SIG-M5 (cell line): ENCODE measurements at regions not wholly inside any gene's neighbourhood (a gene's known extent, or its start where the extent isn't known, plus 50 kb on each side); places are given as distances from the start of the nearest gene placed in this dataset.

Experiments used
- DNase-seq: peaks from one replicate; lab custom pipeline; 2025; lab: John Stamatoyannopoulos, UW

DNA sequence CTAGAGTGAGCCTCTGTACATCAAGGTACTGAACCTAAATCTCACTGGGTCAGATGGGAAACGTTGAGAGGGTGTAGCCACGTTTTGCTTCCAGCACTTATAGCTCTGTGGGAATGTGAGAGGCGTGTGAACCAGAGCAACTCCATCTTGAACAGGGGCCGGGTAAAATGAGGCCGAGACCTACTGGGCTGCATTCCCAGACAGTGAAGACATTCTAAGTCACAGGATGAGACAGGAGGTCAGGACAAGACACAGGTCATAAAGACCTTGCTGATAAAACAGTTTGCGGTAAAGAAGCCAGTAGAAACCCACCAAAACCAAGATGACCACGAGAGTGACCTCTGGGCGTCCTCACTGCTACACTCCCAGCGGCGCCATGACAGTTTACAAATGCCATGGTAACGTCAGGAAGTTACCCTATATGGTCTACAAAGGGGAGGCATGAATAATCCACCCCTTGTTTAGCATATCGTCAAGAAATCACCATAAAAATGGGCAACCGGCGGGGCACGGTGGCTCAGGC lies 63.4 kb upstream of the NCOR2 start:
- DNase-seq = no peak

DNA sequence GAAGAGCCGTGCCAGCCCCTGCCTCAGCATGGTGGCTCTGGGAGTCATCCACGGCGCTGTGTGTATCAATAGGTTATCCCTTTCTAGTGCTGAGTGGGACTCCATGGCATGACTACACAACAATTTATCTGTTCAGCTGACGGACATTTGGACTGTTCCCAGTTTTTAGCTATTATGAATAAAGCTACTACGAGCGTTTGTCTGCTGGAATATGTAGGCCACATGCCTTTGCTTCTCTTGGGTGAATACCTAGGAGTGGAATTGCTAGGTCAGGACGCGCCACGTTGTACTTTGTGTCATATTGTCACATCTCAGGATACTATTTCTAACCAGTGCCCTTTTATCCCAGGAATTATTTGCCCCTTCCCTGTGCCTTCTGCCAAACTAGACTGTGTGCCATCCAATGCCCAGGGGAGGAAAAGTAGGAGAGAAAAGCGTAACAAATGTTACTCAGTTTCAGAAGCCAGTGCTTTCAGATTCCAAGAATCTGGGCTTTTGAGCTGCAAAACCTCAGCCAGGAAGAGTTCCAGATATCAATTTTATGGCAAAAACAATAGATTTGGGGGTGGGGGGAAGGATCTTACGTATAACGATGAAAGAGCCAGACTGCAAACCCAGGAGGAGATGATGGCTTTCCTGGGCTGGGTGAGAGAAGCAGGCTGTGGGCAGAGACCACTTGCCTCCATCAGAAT lies 62.5 kb upstream of the NCOR2 start:
- DNase-seq = no peak

DNA sequence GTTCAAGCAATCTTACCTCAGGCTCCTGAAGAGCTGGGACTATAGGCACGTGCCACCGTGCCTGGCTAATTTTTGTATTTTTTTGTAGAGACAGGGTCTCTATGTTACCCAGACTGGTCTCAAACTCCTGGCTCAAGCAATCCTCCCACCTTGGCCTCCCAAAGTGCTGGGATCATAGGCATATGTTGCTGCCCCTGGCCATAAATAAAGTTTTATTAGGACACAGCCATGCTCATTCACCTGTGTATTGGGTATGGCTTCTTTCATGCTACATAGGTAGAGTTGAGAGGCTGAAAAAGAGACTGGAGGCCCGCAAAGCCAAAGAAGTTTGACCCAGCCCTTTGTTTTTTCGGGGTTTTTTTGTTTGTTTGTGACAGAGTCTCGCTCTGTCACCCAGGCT lies 61.7 kb upstream of the NCOR2 start:
- no peak for DNase-seq

DNA sequence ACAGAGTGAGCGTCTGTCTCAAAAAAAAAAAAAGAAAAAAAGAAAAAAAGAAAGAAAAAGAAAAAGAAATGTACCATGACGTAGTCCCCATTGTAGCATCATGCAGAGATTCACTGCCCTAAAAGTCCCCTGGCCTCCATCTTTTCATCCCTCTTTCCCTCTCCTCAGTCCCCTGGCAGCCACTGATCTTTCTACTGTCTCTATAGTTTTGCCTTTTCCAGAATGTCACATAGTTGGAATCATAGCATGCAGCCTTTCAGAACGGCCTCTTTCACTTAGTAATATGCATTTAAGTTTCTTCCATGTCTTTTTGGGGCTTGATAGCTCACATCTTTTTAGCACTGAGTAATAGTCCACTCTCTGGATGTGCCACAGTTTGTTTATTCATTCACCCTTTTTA lies 60.5 kb upstream of the NCOR2 start:
- DNase-seq = no peak

DNA sequence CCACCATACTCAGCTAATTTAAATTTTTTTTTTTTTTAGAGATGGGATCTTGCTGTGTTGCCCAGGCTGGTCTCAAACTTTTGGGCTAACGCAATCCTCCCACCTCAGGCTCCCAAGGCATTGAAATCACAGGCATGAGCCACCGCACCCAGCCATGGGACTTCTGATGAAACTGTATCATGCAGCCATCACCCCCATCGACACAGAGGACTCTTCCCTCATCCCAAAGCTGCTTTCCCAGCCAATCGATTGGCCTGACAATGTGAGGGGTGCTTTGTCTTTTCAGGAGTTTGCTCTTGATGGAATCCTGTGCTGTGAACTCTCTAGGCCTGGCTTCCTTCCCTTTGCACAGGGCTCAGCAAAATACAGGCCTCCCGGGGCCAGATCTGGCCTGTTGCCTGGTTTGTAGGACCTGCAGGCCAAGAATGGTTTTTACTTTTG lies 59.6 kb upstream of the NCOR2 start:
- no peak for DNase-seq

DNA sequence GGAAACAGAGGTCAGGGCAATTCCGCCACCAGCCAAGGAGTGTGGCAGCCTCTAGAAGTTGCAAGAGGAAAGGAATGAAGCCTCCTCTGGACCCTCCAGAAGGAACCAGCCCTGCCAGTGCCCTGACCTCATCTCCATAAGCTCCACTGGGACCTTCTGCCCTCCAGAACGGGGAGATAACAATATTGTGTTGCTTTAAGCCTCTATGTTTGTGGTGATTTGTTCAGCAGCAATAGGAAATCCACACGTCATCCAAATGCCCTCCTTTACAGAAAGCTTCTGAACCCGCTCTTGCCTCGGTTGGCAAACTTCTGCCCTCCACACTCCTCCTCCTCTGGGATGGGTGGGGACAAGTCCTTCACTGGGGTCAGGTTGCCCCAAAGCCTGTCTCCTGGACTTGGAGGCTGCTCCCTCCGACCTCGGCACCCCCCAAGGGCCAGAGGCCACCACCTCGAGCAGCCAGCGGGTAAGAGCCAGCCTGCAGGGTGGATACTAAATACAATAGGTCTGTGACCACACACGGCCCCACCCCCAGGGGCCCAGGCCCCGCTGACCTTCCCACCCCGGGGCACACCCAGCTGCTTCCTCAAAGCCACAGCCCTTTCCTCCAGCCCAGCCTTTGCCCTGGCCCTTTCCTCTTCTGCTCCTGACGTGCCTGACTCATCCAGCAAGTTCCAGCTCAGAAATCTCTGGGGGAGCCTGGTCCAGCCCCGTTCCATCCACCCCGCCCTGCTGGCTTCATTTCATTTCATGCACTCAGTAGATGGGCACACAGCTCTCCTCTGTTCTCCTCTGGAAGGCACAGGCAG lies 58.7 kb upstream of the NCOR2 start:
- DNase-seq = no peak

DNA sequence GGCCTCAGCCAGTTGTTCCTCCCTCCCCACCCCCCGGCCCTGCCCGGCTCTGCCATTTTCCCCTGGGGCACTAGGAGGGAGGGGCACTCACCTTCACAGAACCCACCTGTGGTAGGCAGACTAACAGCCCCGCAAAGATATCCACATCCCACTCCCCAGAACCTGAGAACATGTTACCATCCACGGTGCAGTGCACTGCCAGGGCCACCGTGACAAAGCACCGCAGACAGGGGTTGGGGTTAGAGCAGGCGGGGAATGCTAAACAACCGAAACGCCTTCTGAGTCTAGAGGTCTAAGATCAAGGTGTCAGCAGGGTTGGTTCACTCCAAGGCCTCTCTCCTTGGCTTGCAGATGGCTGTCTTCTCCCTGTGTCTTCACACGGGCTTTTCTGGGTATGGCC lies 57.4 kb upstream of the NCOR2 start:
- DNase-seq = no peak

DNA sequence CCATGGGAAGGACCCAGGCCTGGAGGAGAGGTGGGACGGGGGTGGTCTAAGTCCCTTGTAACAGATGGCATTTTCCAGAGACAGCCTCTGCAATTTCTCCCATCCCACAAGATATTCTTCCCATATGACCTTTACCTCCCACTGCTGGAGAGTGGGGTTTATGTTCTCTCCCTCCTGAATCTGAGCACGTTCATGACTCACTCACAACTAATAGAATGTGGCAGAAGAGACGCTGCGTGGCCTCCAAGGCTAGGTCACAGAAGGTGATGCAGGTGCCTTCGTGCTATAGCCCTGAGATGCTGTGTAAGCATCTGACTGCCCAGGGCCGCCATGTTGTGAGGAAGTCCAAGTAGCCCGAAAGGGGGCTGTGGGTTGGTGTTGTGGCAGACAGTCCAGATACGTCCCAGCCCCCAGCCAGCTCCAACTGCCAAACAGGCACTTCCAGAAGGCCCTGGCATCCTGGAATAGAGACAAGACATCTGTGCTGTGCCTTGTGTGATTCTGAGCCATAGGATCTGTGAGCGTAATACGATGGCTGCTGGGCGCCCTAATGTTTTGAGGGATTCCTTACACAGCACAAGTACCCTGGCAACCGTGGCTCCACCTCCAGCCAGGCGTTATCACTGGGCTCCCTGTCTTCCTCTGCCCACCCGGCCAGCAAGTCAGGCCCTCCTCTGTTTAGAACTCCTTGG lies 56.1 kb upstream of the NCOR2 start:
- no peak for DNase-seq

DNA sequence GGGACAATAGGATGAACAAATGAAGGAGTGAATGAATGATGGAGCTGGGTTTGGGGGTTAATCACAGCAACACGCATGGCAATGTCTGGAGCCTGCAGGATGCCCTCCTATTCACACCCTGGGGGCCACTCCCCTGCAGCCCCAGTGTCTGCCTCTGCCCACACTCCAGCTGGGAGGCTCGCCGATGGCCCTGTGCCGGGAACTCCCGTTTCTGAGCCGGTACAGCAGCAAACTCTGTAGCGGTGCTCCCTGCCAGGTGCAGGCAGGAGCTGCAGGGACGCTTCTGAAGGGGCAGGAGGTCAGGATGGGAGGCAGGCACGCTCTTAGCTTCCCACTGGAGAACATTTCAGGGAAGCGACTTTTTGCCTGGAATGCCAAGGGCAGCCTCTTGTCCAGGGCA lies 55.4 kb upstream of the NCOR2 start:
- no peak for DNase-seq

DNA sequence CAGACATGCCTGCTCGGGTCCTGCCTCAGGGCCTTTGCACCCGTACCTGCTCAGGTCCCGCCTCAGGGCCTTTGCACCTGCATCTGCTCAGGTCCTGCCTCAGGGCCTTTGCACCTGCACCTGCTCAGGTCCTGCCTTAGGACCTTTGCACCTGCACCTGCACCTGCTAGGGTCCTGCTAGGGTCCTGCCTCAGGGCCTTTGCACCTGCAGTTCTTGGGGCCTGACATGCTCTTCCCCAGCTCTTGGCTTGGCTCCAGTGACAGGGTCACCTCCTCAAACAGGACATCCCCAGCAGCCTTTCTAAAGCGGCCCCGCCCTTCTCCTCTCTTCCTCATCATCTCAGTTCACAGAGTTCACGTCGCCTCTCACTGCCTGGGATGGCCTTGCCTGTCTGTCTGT lies 54.9 kb upstream of the NCOR2 start:
- no peak for DNase-seq

DNA sequence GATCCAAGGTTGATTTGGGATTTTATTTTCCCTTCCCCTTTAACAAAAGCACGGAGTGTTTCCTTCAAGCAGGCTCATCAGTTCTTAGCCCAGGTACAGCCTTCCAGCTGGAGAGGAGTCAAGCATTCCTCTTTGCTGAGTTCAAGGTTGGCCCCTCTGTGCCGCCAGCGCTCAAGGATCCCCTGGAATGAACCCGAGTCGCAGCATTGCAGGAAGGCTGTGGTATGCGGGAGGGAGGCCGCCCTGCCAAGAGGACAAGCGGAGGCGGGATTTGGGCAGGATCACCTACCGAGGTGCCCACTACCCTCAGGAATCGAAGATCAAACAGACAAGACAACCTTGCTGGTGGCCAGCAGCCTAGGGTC lies 53.9 kb upstream of the NCOR2 start:
- DNase-seq = no peak

DNA sequence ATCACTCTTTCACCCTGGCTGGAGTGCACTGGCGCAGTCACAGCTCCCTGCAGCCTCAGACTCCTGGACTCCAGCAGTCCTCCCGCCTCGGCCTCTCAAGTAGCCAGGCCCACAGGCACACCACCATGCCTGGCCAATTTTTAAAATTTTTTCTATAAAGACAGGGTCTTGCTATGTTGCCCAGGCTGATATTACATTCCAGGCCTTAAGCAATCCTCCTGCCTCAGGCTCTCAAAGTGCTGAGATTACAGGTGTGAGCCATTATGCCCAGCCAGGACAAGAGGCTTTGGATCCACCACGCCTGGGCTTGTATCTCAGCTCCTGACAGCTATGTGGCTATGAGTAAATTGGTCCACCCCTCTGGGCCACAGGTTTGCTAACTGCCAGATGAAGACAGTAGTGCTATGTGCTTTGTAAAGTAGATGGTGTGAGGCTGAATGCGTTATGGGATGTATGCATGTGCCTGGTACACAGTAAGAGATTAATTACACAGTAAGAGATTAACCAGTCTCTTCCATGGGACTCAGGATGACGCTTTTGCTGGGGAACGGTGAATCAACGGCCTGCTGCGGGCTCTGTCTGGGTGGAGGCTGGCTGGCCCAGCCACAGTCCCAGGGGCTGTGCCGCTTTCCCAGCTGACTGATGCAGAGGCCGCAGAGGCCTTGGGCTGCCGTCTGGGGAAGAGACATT lies 53.3 kb upstream of the NCOR2 start:
- no peak for DNase-seq

DNA sequence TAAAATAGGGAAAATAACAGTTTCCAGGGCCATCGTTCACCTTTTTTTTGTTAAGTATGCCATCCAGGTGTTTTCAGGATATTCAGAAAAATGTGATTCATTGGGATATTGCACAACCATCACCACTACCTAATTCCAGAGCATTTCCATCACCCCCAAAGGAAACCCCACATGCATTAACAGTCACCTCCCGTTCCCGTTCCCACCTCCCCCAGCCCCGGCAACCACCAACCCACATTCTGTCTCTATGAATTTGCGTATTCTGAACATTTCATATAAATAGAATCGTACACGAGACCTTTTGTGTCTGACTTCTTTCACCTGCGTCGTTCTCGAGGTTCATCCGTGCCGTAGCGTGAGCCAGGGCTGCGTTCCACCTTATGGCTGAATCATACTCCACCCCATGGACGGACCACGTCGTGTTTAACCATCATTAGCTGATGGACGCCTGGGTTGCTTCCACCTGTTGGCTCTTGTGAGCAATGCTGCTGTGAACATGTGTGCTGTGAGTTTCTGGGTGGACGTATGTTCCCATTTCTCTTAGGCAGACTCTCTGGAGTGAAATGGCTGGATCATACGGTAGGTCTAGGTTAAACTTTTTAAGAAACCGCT lies 51.0 kb upstream of the NCOR2 start:
- DNase-seq = no peak

DNA sequence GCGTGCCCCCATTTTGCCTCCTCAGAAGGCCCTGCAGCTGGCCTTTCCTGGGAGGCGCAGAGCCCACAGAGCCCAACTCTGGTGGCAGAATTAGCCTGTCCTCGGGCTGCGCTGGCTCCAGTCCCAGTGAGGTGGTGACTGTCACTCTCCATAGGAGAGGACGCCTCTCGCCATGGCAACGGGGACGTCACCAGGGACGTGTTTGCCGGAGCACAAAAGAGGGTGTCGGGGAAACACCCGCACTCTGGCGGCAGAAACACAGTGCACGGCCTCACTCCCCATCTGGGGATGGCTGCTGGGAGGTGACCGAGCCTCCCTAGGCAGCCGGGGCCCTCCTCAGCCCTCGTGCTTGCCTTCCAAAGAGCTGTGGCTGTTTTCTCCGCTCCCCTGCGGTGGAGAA lies 50.2 kb upstream of the NCOR2 start:
- DNase-seq = no peak
